ENCODE measurements at regions not wholly inside any gene's neighbourhood (a gene's known extent, or its start where the extent isn't known, plus 50 kb on each side); places are given as distances from the start of the nearest gene placed in this dataset.
"Not testable (repeated sequence)": the region's sequence is repeated elsewhere in the genome, so short reads cannot be mapped to it uniquely, and the experiment has no call there.

DNA sequence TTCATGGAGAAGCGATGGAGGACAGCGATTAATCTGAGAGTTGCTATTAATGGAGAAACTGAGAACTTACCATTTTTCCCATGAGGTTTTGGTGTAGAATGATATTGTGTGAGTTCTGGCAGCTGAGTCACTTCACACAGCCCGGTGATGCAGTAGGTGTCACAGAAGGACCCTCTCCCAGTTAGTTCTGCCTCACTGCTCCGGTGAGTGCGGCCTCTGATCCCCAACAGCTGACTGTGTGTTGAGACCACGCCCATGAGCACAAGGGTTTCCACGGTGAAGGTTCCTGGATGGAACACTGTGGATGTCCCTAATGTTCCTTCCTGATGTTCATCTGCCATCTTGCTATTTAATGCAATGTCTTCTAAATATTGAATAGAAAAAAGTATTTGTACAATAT, 114.0 kb upstream of the SULF2 start:
- TF ChIP-seq CTCF (conservative IDR thresholded peaks at IDR 0.05); ZFX (IDR thresholded peaks at IDR 0.05): not testable (repeated sequence)

All from C4-2B (cell line).